NCI-H526 (cell line): ENCODE measurements at regions not wholly inside any gene's neighbourhood (a gene's known extent, or its start where the extent isn't known, plus 50 kb on each side); places are given as distances from the start of the nearest gene placed in this dataset.
"Not testable (repeated sequence)": the region's sequence is repeated elsewhere in the genome, so short reads cannot be mapped to it uniquely, and the experiment has no call there.

Source experiments
- DNase-seq, 2 experiments: peaks; one replicate each; lab custom pipeline; 2025; lab: John Stamatoyannopoulos, UW

DNA sequence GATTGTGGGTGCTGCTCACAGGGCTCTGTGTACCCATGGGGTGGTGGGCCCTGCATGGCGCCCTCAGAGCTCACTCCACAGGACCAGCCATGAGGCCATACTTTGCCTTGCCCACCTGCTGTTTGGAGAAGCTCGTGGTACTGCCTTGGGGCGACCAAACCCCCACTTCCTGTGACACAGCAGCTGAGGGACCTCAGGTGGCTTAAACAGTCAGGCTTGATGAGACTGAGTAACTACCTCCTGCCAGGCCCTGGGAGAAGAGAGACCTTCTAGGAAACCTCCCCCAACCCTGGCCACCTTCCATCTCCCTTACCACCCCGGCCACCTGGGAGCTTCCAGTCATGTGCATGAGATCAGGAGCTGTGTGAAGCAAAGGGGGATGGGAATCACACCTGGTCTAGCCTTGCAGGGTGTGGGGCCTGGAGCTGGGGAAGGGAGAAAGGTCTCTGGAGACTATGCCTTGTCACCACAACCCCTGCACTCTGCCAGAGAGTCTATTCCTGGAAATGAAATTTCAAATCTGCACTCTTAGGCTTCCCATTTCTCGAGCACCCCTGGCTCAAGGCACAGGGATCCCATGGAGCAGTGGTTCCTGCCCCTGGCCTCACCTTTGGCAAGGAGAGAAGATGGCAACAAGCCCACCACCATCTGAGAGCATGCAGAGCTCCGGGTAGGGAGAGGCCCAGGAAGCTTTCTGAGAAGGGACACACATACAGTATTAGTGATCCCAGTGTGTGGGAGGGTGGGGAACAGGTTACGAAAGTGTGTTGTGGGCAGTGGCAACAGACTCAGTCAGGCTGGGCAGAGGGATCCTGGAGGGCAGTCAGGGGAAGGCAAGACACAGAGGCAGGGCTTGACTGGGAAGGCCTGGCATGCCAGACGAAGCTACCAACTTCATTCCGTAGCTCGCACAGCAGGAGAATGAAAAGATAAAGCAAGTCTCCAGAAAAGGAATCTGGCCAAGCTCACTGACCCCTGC lies 125.0 kb downstream of the URI1 start:
- DNase-seq = peak in 1 of 2 experiments; percentile 45

DNA sequence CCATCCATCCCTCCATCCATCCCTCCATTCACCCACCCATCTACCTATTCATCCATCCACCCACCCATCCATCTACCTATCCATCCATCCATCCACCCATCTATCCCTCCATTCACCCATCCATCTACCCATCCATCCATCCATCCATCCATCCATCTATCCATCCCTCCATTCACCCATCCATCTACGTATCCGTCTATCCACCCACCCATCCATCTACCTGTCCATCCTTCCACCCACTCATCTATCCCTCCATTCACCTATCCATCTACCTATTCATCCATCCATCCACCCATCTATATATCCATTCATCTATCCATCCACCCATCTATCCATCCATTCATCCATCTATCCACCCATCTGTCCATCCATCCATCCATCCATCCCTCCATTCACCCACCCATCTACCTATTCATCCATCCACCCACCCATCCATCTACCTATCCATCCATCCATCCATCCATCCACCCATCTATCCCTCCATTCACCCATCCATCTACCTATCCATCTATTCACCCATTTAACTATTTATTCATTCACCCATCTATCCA lies 126.0 kb downstream of the URI1 start:
- DNase-seq = not testable (repeated sequence)

DNA sequence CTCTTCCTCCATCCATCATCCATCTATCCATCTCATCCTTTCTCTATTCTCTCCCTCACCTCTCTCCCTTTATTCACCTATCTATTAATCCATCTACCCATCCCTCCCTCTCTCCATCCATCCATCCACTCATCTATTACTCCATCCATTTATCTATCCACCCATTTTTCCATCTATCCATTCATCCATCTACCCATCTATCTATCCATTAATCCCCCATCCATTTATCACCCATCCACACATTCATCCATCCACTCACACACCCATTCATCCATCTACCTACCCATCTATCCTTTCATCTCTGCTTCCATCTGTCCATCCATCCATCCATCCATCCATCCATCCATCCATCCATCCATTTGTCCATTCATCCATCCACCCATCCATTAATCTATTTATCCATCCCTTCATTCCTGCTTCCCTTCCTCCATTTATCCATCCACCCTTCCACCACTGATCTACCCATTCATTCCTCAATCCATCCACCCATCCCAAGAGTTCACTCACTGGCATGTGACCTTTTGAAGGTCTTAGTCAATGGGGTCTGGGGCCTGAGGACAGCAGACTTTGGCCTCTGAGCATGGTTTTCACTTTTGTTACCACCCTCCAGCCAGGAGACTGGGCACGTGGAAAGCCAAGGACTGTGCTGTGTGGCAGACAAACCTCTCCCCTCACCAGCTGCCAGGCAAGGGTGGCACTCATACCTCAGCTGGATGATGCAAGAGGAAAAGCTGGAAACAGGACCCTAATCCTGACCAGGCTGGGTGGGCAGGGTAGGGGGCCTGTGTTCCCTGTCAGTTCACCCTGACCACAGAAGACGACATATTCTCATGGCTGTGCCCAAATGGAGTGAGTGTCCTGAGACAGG lies 126.7 kb downstream of the URI1 start:
- peak in 1 of 2 experiments; percentile 49 for DNase-seq

DNA sequence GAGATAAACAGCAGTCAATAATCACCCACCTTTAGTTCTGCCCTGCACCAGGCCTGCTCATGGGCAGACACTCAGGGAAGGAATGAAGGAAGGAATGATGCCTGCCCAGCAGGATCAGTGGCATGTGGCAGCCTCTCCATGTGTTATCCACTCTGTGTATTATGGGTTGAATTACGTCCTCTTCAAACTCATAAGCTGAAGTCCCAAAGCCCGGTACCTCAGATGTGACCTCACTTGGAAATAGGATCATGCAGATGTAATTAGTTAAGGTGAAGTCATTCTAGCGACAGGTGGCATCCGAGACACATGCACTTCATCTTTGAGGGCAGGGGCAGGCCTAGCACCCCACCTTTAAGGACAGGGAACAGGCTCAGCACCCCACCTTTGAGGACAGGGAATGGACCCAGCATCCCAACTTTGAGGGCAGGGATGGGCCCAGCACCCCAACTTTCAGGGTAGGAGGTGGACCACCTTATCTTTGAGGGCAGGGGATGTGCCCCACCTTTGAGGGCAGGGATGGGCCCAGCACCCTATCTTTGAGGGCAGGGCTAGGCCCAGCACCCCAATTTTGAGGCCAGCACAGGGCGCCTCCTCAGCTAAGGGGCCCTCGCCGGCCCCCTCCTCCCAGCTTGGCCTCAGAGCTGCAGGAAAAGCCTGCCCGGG lies 127.6 kb downstream of the URI1 start:
- DNase-seq = peak in 1 of 2 experiments; percentile 70

DNA sequence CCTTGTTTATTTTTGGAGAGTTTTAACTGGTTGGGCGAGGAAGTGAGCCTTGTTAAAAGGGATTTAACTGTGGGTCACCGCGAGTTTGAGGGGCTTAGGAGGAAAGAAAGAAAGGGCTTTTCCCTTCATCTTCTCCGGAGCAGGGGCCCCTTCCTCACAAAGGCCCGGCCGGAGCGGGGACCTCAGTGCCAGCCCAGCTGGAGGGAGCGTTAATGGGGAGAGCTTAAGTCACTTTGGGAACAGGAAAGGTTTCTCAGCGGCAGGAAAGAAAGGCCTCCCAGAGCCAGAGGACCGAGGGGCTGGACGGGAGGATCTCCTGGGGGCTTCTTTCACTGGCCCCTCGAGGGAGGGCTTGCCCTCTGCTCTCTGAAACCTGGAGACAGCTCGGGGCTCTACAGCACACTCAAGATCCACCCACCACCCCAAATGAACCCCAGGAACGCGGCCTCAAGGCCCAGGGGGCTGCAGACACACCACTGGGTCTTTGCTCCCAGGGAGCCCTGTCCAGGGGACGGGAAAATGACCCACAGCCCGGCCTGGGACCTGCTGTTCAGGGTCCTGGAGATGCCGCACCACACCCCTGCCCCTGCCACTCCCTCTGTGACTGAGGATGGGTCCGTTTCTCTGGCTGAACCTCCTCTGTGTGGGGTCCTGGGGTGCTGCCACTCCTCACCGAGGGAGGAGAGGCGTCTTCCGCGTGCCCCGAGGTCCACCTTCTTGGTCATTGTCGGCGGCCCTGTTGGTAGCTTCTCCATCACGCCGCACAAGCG lies 128.3 kb downstream of the URI1 start:
- peak in 1 of 2 experiments; percentile 50 for DNase-seq

DNA sequence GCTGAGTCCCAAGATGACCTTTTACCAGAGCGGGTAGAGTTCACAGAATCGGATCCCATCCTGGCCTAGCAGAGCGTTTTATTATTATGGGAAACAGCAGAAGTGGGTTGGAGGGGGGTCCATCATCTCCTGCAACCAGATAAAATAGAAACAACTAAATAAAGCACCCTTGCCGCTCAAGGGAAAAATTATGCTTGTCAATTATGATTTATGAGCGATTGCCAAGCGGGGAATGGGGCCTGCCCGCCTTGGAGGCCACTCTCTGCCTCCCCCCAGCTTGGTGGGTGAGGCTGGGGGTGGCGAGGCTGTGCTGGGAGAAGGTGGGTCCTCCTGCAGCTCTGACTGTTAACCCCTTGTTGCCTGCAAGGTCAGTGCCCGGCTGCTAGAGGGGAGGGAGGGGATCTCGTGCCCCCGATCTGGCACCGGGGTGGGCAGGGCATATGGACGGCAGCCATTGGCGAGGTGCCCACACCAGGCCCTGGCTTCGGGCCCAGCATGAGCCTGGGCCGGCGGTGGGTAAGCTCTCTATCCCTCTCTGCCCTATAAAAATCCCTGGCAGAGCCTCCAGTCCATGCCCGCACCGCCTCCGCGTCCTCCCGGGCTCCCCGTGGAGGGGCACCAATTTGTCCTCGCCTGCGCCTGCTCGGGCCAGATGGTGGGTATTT lies 129.1 kb downstream of the URI1 start:
- DNase-seq = peak; percentile 69 to 85

DNA sequence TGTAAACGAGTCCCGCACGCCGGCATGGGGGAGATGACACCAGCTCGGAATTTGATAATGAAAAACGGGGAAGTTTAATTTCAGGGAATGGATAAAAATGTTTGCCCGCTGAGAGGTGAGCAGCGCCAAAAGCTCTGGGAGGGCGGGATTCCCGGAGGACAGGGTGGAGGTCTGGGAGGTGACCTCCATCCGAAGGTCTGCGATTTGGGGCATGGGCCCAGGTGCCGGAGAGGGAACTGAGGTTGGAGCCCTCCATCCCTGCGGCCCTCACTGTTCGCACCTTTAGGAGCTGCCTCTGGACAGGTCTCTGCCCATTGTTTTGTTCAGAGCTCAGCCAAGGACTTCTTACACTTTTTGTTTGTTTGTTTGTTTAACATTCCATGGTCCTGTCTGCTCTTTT lies 129.8 kb downstream of the URI1 start:
- peak in 1 of 2 experiments; percentile 81 for DNase-seq

DNA sequence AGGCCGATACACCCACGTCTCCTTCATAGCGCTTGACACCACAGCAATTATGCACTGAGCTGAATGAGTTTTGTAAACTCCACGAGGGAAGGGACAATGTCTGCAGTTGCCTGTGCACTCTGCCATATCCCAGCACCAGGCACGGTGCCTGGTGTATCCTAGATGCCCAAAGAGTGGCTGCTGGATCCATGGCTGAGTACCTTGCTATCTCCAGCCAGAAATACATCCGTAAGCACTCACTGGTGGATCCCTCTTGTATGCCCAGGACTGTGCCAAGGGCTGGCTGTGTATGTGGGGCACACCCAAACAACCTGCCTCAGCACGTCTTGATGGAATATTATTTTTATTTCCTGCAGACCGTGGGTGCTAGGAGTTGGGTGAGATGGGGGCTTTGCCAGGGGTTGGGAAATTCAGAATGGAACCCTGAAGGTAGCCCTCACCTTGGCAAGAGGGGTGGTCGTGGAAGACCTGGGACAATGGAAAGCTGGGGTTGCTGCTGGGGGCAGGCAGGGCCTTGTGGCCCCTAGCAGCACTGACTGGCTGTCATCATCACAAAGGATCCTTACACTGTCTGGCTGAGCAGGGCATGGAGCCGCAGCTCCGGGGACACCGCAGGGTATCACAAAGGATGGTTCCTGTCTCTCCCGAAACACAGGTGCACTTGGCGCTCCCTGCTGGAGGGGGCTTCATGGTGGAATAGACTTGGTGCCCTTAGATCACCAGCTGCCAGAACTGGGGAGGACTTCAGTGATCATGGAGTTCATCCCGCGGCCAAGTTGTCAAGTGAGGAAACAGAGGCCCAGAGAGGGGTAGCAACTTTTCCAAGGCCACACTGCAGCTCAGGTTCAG lies 131.3 kb downstream of the URI1 start:
- DNase-seq = peak; percentile 11 to 47

DNA sequence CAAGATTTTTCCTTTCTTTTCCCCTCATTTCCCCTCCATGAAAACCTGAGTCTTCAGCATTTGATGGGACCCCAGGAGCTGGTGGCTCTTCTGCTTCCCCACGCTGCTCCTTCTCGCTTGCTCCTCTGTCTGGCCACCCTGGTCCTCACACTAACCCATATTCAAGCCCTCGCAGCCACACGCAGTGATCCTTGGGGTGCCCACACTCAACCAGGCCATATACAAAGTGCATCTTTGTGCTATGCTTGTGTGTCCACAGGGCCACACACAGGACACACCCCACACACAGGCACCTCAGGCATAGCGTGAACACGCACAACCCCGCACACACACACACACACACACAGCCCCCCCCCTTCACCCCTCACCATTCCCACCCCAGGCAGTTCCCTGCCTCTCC lies 132.1 kb downstream of the URI1 start:
- no peak for DNase-seq

DNA sequence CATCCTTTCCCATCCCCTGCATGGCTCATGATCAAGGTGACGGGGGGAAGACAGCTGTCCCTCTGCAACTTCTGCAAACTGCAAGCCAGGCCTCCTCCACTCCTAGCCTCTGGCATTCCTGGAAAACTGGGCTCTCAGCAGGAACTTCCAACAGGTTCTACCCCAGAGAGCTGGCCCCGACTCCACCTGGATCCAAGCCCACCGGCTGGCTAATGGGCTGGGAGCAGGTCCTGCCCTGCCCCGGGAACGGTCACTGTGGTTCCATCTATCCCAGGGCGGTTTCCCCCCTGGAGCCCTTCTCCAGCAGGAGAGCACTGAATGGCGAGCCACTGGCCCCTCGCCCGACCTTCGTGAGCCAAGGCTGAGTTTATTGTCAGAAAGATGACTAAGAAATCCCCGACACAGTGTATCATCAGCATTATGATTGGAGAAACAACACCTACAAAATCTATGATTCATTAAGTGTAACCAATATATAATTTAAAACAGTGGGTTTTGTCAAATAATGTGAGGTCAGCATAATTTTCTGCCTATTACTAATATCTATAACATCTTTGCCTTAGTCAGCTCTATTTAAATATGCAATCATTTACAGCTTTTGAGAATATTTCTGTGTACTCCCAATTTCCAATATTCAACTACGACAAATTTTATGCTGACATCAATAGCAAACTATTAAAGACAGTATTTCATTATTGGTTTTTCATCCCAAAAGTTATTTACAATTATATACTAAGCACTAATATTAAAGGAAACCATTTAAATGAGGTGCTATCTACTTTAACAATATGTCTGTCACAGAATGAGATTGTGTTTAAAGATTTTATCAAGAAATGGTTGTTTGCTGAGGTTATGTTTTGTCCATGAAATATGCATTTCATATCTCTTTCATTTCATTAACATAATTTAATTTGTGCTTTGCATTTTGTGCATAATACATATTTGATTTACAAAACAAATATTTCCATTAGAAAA lies 133.0 kb downstream of the URI1 start:
- peak in 1 of 2 experiments; percentile 22 for DNase-seq

DNA sequence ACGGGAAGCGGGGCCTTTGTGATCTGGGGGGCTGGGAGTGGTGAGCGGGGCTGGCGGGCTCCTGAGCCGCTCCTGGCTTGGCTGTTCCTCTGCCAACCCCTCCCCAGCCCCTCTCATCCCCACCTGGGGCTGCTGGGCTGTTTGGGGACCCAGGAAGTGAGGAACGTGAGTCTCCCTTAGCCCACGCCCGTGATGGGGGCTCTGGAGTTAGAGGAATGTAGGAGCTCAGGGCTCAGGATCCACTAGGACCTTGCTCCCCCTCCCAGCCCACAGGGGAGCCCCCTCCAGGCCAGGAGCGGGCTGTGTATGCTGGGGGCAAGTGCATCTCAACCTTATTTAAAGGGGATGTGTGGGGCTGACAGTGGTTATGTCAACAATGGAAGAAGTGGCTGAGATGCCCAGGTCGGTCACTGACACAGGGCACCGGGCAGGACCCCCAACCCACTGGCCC lies 134.1 kb downstream of the URI1 start:
- no peak for DNase-seq

DNA sequence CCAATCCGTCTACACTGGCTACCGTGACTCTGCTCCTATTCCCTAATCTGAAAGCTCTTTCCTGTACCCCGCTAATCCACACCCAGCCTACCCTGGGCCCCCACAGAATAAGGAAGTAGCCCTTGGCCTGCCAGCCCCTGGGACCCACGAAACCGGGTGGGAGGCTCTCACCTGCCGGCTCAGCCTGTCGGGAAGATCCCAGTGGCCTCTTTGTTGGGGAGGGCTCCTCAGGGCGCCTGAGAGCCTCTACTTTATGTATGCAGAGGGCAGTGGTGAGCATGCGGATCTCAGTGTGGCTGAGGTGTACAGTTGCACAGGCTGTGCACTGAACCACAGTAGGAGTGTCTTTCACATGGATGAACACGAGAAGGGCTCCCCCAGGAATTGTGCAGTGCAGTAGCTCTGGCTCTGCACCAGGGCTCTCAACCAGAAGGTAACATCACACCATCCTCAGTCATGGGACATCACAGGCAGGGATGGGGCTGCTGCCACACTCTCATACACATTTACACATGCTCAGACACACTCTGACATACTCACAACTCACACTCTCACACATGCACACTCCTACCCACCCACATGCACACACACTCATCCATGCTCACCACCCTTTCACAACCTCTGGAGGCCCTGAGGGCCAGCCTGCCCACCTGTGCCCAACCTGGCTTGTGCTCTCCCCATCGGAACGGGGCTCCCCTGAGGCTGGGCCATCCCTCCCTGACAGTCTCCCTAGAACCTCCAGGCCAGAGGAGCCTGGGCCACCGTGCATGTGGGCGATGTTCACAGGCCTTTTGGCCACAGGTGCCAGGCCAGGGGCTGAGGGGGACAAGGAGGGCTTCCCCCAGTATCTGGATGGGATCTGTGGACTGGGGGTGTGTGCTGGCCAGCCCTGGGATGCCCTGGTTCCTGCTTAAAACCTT lies 135.0 kb downstream of the URI1 start:
- peak in 1 of 2 experiments; percentile 24 for DNase-seq

DNA sequence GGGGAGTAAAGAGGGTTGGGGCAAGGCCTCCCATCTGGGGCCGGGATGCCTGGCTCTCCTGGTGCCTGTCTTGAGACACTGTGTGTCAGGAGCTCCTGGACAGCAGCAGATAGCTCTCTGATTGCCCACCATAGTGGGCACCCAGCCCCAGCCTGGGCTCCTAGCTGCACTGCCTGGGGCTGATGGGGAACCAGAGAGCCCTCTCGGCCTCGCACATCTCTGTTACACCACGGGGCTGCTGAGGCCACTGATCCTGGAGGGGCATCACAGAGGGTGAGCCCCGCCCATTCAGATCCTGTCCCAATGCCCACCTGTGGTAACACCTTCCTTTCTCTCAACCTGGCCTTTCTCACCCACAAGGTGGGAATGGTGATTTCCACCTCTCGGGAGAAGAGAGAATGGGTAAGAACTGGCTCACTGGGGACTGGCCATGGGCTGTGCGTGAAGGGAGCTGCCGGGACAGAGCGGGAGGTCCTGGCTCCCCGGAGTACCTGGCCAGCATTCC lies 135.9 kb downstream of the URI1 start:
- DNase-seq = no peak

DNA sequence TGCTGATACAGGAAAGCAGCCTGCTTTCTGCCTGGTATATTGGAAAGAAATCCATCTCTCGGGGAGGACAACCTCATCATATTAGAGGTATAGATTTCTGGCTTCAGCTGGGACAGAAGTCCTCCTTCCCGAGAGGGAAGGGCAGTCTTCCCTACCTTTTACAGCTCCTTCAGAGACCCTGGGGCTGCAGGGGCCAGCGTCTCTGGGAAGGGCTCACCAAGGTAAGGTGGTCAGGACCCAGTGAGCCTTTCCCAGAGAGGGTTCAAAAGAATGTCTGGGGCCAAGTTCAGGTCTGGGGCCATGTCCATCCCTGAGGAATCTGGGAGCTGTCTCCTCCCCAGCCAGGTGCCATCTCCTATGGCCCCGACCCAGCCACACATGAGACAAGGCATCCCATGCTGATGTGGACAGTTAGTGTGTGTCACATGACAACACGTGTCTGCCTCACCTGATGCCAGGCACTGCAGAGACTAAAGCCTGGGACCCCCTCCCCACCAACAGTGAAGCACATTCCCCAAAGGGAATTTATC lies 136.4 kb downstream of the URI1 start:
- DNase-seq = no peak

DNA sequence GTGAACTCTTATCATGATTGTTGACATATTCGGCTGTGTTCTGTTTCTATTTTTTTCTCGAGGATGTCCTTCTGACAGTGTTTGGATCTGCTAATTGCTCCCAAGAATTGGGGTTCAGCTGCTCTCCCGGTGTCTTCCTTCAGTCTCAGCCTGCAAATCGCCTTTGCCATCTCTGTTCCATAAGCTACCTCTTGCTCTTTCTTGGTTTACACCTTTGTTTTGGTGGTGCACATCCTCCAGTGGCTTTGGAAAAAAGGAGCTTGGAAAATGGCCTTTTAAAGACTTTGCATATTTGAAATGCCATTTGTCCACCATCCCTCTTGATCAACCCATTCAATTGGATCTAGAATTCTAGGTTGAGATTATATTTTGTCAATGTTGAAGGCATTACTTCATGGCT lies 137.2 kb downstream of the URI1 start:
- no peak for DNase-seq

DNA sequence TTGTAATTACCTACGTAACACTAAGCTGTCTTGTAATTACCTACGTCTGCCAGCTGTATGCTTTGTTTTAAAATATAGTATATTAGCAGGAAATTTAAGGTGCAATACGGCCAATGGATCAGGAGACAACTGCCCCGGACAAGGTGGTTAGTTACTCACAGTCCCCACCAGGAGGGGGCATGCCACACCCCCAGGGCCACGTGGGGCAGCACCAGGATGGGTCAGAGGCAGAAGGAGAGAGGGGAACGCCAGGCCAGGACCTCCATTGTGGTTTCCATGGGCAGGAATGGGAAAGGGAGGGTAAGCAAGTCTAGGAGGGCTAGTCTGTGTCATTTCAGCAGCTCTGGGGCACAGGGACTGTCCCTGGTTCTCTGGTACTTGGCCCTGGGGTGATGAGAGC lies 140.1 kb downstream of the URI1 start:
- DNase-seq = no peak

DNA sequence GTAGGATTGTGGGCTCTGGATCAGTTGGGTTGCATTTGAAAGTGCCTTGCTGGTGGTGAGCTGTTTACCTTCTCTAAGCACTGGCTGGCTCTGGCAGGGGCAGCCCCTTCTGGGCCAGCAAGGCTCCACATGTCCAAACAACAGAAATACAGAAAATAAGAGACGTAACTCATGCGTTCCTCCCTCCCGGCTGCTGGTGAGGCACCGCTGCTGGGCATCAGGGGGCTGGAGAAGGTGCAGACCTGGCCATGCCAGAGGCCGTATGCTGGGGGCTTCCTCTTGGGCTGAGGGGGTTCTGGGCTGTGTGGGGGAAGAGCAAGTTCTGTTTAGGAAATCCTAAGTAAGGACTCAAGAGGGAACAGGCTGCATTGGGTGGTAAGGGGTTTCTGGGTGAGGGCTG lies 140.6 kb downstream of the URI1 start:
- no peak for DNase-seq
